ENCODE measurements at regions not wholly inside any gene's neighbourhood (a gene's known extent, or its start where the extent isn't known, plus 50 kb on each side); places are given as distances from the start of the nearest gene placed in this dataset.

DNA sequence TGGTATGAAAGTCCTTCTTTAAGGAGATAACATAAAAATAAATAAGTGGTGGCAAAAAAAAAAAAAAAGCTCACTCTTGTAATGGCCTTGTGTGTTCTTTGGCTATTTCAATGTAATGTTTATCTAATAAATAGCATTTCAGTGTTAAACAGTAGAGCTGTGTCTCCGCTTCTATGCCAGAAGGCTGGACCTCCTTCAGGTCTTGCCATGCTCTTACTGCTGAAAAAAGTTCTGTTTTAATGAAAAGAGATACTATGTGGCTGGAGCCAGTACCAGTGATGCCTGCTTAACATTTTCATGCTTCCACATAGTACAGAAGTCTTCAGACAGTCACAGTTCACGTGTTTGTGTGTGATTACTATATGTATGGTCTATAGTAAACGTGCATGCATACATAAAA, 74.1 kb upstream of the PRICKLE1 start:
- Histone ChIP-seq H3K27me3 (ENCODE audit: insufficient read depth, poor library complexity, severe bottlenecking) (no peaks in the 10 kb centered on the region), H3K27ac (replicated peaks) (no peak overlapping the region), H3K4me3 (replicated peaks; ENCODE audit: insufficient read depth, low read length) (no peak overlapping the region)
- TF ChIP-seq, protein P1, sequence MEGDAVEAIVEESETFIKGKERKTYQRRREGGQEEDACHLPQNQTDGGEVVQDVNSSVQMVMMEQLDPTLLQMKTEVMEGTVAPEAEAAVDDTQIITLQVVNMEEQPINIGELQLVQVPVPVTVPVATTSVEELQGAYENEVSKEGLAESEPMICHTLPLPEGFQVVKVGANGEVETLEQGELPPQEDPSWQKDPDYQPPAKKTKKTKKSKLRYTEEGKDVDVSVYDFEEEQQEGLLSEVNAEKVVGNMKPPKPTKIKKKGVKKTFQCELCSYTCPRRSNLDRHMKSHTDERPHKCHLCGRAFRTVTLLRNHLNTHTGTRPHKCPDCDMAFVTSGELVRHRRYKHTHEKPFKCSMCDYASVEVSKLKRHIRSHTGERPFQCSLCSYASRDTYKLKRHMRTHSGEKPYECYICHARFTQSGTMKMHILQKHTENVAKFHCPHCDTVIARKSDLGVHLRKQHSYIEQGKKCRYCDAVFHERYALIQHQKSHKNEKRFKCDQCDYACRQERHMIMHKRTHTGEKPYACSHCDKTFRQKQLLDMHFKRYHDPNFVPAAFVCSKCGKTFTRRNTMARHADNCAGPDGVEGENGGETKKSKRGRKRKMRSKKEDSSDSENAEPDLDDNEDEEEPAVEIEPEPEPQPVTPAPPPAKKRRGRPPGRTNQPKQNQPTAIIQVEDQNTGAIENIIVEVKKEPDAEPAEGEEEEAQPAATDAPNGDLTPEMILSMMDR (IDR thresholded peaks at IDR 0.05; ENCODE audit: insufficient read depth, low read length): no peak
- no peak for DNase-seq (ENCODE audit: low read depth in 1 of 2, low spot score in 1 of 2)

DNA sequence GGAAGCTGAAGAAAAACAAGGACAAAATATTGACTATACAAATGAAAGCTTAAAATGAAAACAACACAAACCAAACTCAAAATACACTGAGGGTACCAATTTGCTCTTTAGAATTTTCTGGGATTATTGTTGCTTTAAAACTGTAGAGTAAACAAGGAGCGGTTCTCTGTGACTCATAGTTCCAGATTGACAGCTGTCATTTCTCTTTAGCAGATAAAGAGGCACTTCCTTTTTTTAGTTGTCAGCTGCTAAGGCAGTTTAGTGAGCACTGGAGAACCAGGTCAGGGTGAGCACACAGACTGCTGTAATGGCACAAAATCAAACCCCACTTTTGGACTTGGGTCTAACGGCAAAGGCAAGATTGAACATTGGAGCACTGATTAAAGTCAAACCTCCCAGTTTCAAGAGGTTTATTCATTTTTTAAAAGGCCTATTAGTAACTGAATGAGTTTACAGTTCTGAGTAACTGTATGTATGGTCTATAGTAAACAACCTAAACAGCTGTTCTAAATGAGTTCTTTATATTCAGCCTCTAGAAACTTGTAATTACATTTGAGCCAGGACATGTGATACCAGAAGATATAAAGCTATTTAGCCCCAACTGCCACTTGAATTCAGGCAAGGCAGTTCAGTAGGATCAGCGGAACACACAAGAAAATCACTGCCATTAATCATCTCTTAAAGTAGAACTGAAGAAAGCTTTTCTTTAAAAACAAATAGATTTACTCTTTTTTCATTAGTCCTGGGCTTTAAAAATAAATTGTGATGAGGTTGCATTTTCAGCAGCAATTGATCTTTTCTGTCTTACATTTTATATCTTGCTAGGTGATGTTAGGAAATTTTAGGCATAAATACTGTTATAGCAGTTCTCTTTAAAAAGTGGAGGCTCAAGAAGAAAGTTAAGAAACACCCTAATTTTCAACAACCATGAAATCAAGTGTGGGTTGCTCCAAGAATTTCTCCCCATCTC, 71.7 kb upstream of the PRICKLE1 start:
- Histone ChIP-seq H3K4me3 (replicated peaks; ENCODE audit: insufficient read depth, low read length) (no peak overlapping the region), H3K27ac (replicated peaks) (no peak overlapping the region), H3K27me3 (ENCODE audit: insufficient read depth, poor library complexity, severe bottlenecking) (no peaks in the 10 kb centered on the region)
- peak in 1 of 2 experiments; percentile 24 for DNase-seq (ENCODE audit: low read depth in 1 of 2, low spot score in 1 of 2)
- TF ChIP-seq SPI1 (IDR thresholded peaks at IDR 0.05; ENCODE audit: borderline replicate concordance, low read depth) (peak; percentile 87), GABPA (IDR thresholded peaks at IDR 0.05; ENCODE audit: low read depth) (no peak)

DNA sequence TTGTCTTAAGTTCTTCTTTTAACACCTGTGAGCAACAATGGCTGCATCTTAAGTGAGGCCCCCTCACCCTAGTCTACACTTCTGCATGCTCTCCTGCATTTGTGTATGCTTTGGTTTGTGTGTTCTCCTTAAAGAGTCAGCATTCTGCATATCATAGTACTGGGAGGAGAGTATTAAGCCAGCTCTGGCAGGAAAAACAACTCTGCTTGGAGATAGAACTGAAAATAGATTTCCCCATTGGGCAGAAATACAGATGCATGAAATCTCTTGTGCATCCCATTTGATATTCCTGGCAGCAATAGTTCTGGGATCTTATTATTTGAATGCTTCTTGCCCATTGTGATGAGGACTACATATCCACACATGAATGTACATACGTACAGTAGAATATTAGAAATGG, 70.6 kb upstream of the PRICKLE1 start:
- H3K4me3 ChIP-seq (replicated peaks; ENCODE audit: insufficient read depth, low read length): no peak overlapping the region
- H3K27ac ChIP-seq (replicated peaks): no peak overlapping the region
- TF ChIP-seq GABPA (IDR thresholded peaks at IDR 0.05; ENCODE audit: low read depth): no peak
- TF ChIP-seq, protein P2, sequence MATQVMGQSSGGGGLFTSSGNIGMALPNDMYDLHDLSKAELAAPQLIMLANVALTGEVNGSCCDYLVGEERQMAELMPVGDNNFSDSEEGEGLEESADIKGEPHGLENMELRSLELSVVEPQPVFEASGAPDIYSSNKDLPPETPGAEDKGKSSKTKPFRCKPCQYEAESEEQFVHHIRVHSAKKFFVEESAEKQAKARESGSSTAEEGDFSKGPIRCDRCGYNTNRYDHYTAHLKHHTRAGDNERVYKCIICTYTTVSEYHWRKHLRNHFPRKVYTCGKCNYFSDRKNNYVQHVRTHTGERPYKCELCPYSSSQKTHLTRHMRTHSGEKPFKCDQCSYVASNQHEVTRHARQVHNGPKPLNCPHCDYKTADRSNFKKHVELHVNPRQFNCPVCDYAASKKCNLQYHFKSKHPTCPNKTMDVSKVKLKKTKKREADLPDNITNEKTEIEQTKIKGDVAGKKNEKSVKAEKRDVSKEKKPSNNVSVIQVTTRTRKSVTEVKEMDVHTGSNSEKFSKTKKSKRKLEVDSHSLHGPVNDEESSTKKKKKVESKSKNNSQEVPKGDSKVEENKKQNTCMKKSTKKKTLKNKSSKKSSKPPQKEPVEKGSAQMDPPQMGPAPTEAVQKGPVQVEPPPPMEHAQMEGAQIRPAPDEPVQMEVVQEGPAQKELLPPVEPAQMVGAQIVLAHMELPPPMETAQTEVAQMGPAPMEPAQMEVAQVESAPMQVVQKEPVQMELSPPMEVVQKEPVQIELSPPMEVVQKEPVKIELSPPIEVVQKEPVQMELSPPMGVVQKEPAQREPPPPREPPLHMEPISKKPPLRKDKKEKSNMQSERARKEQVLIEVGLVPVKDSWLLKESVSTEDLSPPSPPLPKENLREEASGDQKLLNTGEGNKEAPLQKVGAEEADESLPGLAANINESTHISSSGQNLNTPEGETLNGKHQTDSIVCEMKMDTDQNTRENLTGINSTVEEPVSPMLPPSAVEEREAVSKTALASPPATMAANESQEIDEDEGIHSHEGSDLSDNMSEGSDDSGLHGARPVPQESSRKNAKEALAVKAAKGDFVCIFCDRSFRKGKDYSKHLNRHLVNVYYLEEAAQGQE (IDR thresholded peaks at IDR 0.05; ENCODE audit: insufficient replicate concordance, low read depth): no peak
- TF ChIP-seq POLR2AphosphoS5 (IDR thresholded peaks at IDR 0.05; ENCODE audit: low read depth): no peak
- TF ChIP-seq, protein P1 (IDR thresholded peaks at IDR 0.05; ENCODE audit: insufficient read depth, low read length): no peak
- no peak for TF ChIP-seq SPI1 (IDR thresholded peaks at IDR 0.05; ENCODE audit: borderline replicate concordance, low read depth)
- H3K27me3 ChIP-seq (ENCODE audit: insufficient read depth, poor library complexity, severe bottlenecking): no peaks in the 10 kb centered on the region
- DNase-seq (ENCODE audit: low read depth in 1 of 2, low spot score in 1 of 2): no peak

DNA sequence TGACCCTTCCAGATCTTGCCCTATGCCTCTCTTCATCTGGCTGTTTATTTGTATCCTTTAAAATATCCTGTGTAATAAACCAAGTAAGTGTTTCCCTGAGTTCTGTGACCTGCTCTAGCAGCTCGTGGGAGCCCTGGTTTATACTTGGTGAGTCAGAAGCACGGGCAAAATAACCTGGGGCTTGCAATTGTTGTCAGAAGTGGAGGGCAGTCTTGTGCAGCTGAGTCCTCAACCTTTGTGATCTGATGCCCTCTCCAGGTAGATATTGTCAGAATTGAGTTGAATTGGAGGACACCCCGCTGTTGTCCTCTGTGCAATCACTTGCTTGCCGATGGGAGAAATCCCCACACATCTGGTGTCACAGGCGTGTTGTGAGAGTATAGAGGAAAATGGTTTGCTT, 62.5 kb upstream of the PRICKLE1 start:
- no peak for DNase-seq (ENCODE audit: low read depth in 1 of 2, low spot score in 1 of 2)
- TF ChIP-seq, protein P2 (IDR thresholded peaks at IDR 0.05; ENCODE audit: insufficient replicate concordance, low read depth): no peak
- TF ChIP-seq SPI1 (IDR thresholded peaks at IDR 0.05; ENCODE audit: borderline replicate concordance, low read depth): no peak
- TF ChIP-seq, protein P1 (IDR thresholded peaks at IDR 0.05; ENCODE audit: insufficient read depth, low read length): no peak
- no peak for TF ChIP-seq GABPA (IDR thresholded peaks at IDR 0.05; ENCODE audit: low read depth)
- TF ChIP-seq POLR2AphosphoS5 (IDR thresholded peaks at IDR 0.05; ENCODE audit: low read depth): no peak
- Histone ChIP-seq H3K27ac (replicated peaks) (no peak overlapping the region), H3K27me3 (ENCODE audit: insufficient read depth, poor library complexity, severe bottlenecking) (no peaks in the 10 kb centered on the region), H3K4me3 (replicated peaks; ENCODE audit: insufficient read depth, low read length) (no peak overlapping the region)

All from HL-60 (cell line).